ENCODE measurements at regions not wholly inside any gene's neighbourhood (a gene's known extent, or its start where the extent isn't known, plus 50 kb on each side); places are given as distances from the start of the nearest gene placed in this dataset.

DNA sequence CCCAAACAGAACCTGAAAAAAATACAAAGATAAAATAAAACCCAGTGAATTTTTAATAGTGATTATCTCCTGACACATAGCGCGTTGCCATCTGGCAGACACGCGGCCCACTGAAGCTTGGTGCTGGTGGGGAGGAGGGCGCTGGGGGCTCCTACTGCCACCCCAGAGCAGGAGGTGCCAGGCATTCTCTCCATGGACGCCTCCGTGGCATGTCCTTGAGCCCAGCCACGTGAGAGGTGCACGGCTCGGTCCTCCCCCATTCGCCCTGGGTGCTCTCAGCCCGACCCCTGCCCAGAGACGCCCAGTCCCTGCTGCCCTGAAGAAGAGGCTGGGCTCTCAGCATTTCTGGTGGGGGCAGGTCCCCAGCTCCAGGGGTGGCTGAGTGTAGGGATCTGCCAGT, 142.2 kb upstream of the GSE1 start:
- H3K23ac ChIP-seq (ENCODE audit: insufficient read length, low read depth, low read length): no peak overlapping the region
- peaks cover 18% of the 10 kb centered on the region for H3K27me3 Mint-ChIP-seq (ENCODE audit: low read depth)
- no peak overlapping the region for H3K18ac ChIP-seq (ENCODE audit: insufficient read length, low read depth, low read length)
- no peak overlapping the region for H3K4ac ChIP-seq (ENCODE audit: low read depth, low read length)
- H3T11ph ChIP-seq (ENCODE audit: low read length): no peak overlapping the region
- no peak overlapping the region for H2AK5ac ChIP-seq (ENCODE audit: insufficient read length, low read length)
- H3K4me3 Mint-ChIP-seq: no peak overlapping the region
- TF ChIP-seq, protein P1, sequence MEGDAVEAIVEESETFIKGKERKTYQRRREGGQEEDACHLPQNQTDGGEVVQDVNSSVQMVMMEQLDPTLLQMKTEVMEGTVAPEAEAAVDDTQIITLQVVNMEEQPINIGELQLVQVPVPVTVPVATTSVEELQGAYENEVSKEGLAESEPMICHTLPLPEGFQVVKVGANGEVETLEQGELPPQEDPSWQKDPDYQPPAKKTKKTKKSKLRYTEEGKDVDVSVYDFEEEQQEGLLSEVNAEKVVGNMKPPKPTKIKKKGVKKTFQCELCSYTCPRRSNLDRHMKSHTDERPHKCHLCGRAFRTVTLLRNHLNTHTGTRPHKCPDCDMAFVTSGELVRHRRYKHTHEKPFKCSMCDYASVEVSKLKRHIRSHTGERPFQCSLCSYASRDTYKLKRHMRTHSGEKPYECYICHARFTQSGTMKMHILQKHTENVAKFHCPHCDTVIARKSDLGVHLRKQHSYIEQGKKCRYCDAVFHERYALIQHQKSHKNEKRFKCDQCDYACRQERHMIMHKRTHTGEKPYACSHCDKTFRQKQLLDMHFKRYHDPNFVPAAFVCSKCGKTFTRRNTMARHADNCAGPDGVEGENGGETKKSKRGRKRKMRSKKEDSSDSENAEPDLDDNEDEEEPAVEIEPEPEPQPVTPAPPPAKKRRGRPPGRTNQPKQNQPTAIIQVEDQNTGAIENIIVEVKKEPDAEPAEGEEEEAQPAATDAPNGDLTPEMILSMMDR (conservative IDR thresholded peaks at IDR 0.05): no peak
- no peak overlapping the region for H2BK120ac ChIP-seq (ENCODE audit: low read depth, low read length, poor library complexity, severe bottlenecking)
- no peaks in the 10 kb centered on the region for H3K23me2 ChIP-seq (ENCODE audit: insufficient read length, low read depth, low read length, poor library complexity, severe bottlenecking)
- WGBS (ENCODE audit: extremely low coverage, insufficient read length, low lambda C conversion rate): no CpG with 5 or more reads among the region's 13 CpGs
- H2BK20ac ChIP-seq (ENCODE audit: low read depth, low read length, poor library complexity, severe bottlenecking): no peak overlapping the region
- H3K9me3 ChIP-seq (ENCODE audit: control insufficient read depth, low read depth, low read length): no peaks in the 10 kb centered on the region
- no peak overlapping the region for H3K9ac ChIP-seq (ENCODE audit: extremely low read depth, insufficient read length, low read length)
- H4K5ac ChIP-seq (ENCODE audit: insufficient read length, low read depth, low read length): no peak overlapping the region
- H4K91ac ChIP-seq (ENCODE audit: insufficient read length, low read depth, low read length): no peak overlapping the region
- no peak overlapping the region for H2BK15ac ChIP-seq (ENCODE audit: low read depth, low read length)
- no peak overlapping the region for H3K4me2 ChIP-seq (ENCODE audit: insufficient read depth, insufficient read length, low read length)
- no peaks in the 10 kb centered on the region for H4K20me1 ChIP-seq (ENCODE audit: control insufficient read depth, insufficient read depth, insufficient read length)
- no peak overlapping the region for H4K8ac ChIP-seq (replicated peaks; ENCODE audit: insufficient read length, low read depth, low read length)
- H3K27ac Mint-ChIP-seq: no peak overlapping the region
- H3K4me1 ChIP-seq (ENCODE audit: insufficient read depth, low read length): no peaks in the 10 kb centered on the region; the same call in 1 of the 2 replicates
- H3K56ac ChIP-seq (ENCODE audit: insufficient read length, low read depth, low read length): no peak overlapping the region
- H3K4me1 Mint-ChIP-seq: peaks cover 21 to 34% of the 10 kb centered on the region in 2 experiments
- H3K79me2 ChIP-seq (ENCODE audit: insufficient read depth, low read length): no peaks in the 10 kb centered on the region
- H3K36me3 Mint-ChIP-seq (ENCODE audit: insufficient read depth in 1 of 3, low read depth in 3 of 3): no peaks in the 10 kb centered on the region; a peak in 1 of 7 replicates
- H3K79me1 ChIP-seq (ENCODE audit: insufficient read depth, low read depth, low read length, poor library complexity, severe bottlenecking): no peaks in the 10 kb centered on the region
- DNase-seq: no peak
- no peaks in the 10 kb centered on the region for H3K27me3 ChIP-seq (ENCODE audit: insufficient read depth, low read length)
- H2AFZ ChIP-seq (ENCODE audit: low read length): no peak overlapping the region
- H3K27ac ChIP-seq (ENCODE audit: insufficient read length, low read depth, low read length): no peak overlapping the region
- H2BK5ac ChIP-seq (ENCODE audit: insufficient read length, low read length): no peak overlapping the region
- no peaks in the 10 kb centered on the region for H3K9me3 Mint-ChIP-seq
- no peak overlapping the region for H3K14ac ChIP-seq (ENCODE audit: insufficient read depth, low read length)
- no peak overlapping the region for H2BK12ac ChIP-seq (ENCODE audit: insufficient read length, low read depth, low read length)

Data from H9 (cell line).